ENCODE measurements at regions not wholly inside any gene's neighbourhood (a gene's known extent, or its start where the extent isn't known, plus 50 kb on each side); places are given as distances from the start of the nearest gene placed in this dataset.

GRCh38 chr6:40227735-40228134 is 293.5 kb upstream of the MOCS1 start:
- DNase-seq (ENCODE audit: low read depth): no peak
- no peak overlapping the region for H3K4me3 ChIP-seq (ENCODE audit: control insufficient read depth, low read depth, low read length)
- no peak for TF ChIP-seq CTCF (conservative IDR thresholded peaks at IDR 0.05; ENCODE audit: control insufficient read depth, insufficient read depth, low read depth, low read length)

GRCh38 chr6:40222354-40222753 is 288.1 kb upstream of the MOCS1 start:
- no peak overlapping the region for H3K4me3 ChIP-seq (ENCODE audit: control insufficient read depth, low read depth, low read length)
- no peak for DNase-seq (ENCODE audit: low read depth)
- TF ChIP-seq CTCF (conservative IDR thresholded peaks at IDR 0.05; ENCODE audit: control insufficient read depth, insufficient read depth, low read depth, low read length): no peak

- DNase-seq (ENCODE audit: low read depth): no peak
- no peak overlapping the region for H3K4me3 ChIP-seq (ENCODE audit: control insufficient read depth, low read depth, low read length)
- no peak for TF ChIP-seq CTCF (conservative IDR thresholded peaks at IDR 0.05; ENCODE audit: control insufficient read depth, insufficient read depth, low read depth, low read length)
Measured at GRCh38 chr6:40219799-40220198, 285.5 kb upstream of the MOCS1 start.

GRCh38 chr6:40210628-40211056 is 276.4 kb upstream of the MOCS1 start:
- no peak for DNase-seq (ENCODE audit: low read depth)
- TF ChIP-seq CTCF (conservative IDR thresholded peaks at IDR 0.05; ENCODE audit: control insufficient read depth, insufficient read depth, low read depth, low read length): no peak
- H3K4me3 ChIP-seq (ENCODE audit: control insufficient read depth, low read depth, low read length): no peak overlapping the region

- no peak overlapping the region for H3K4me3 ChIP-seq (ENCODE audit: control insufficient read depth, low read depth, low read length)
- DNase-seq (ENCODE audit: low read depth): no peak
- TF ChIP-seq CTCF (conservative IDR thresholded peaks at IDR 0.05; ENCODE audit: control insufficient read depth, insufficient read depth, low read depth, low read length): no peak
Measured at GRCh38 chr6:40205801-40206200, 271.5 kb upstream of the MOCS1 start.

- H3K4me3 ChIP-seq (ENCODE audit: control insufficient read depth, low read depth, low read length): no peak overlapping the region
- no peak for DNase-seq (ENCODE audit: low read depth)
- no peak for TF ChIP-seq CTCF (conservative IDR thresholded peaks at IDR 0.05; ENCODE audit: control insufficient read depth, insufficient read depth, low read depth, low read length)
Measured at GRCh38 chr6:40205004-40205403, 270.7 kb upstream of the MOCS1 start.

- TF ChIP-seq CTCF (conservative IDR thresholded peaks at IDR 0.05; ENCODE audit: control insufficient read depth, insufficient read depth, low read depth, low read length): no peak
- no peak overlapping the region for H3K4me3 ChIP-seq (ENCODE audit: control insufficient read depth, low read depth, low read length)
- no peak for DNase-seq (ENCODE audit: low read depth)
Measured at GRCh38 chr6:40197371-40197770, 263.1 kb upstream of the MOCS1 start.

All from fibroblast of mammary gland (primary cell).